Pancreas (tissue), 10 donors: ENCODE measurements at regions not wholly inside any gene's neighbourhood (a gene's known extent, or its start where the extent isn't known, plus 50 kb on each side); places are given as distances from the start of the nearest gene placed in this dataset.

Experiments
- ATAC-seq, 4 donors: fragments of 200-7000 bp; cut with Tn5 transposase; one replicate each; pipeline versions ENCODE4 v1.8.0 to v1.9.1; 2020; ENCODE audit warnings: mild to moderate bottlenecking in 4 of 4, moderate library complexity in 4 of 4
- DNase-seq, 6 donors: peaks; one replicate each; pipeline ENCODE4 v3.0.0-alpha.2; 2020
- FAIRE-seq: peaks from 2 replicates; lab custom pipeline; 2012; peaks lifted over from hg19 to GRCh38; lab: Jason Lieb, UNC
- H3K27ac ChIP-seq, 4 donors: fragments of 200-600 bp; sonication (generic); 1 replicate in 3 of 4; 2 replicates in 1 of 4; pipeline versions ENCODE4 v1.5.0 to v1.8.0; 2020
- H3K27me3 ChIP-seq, 4 donors: fragments of 200-600 bp; one replicate each; pipeline ENCODE4 v1.8.0; 2021
- H3K36me3 ChIP-seq, 3 donors: fragments of 200-600 bp; sonication (generic) in 1 of 3; one replicate each; pipeline versions ENCODE4 v1.5.0 to v1.8.0; 2020 to 2021
- H3K4me1 ChIP-seq, 3 donors: fragments of 200-600 bp; one replicate each; pipeline ENCODE4 v1.8.0; 2021
- H3K4me3 ChIP-seq, 4 donors: fragments of 200-600 bp; sonication (generic) in 2 of 4; one replicate each; pipeline versions ENCODE4 v1.5.0 to v1.8.0; 2020 to 2021
- H3K9me3 ChIP-seq, 4 donors: fragments of 200-600 bp; one replicate each; pipeline ENCODE4 v1.8.0; 2021
- WGBS, 2 donors: extraction: QIAGEN DNeasy Blood & Tissue Kit; methylation state at CpG; one replicate each; pipeline ENCODE4 v1.1.7; 2013; 5-methylcytosine and 5-hydroxymethylcytosine counted together
- intact Hi-C, 3 donors: fragments of 100-400 bp; cut with DNase I; formaldehyde crosslinking; loops; one replicate each; pipeline versions ENCODE4 v1.11.1 to v1.14.2; 2022
- TF ChIP-seq, protein P1 (sequence below), 4 donors: fragments of 200-600 bp; sonication (generic) in 3 of 4; IDR thresholded peaks; one replicate each; pipeline versions ENCODE4 v1.5.0 to v1.8.0; 2021; ENCODE audit warnings: antibody characterized with exemption in 4 of 4
- donor health status: healthy with polysubstance abuse.
- donor health status: DM: no; HTN: no; CAD: no; lungs with moderate emphysema.
- donor health status: DM: no; HTN: no; CAD: no.
- donor health status: control.
- donor health status: control.
- donor health status: Bipolar disorder and iron deficiency.
- donor health status: DM: yes; HTN: yes; CAD: no.
- donor health status: DM: no; HTN: no; CAD: no.
- donor health status: DM: no; HTN: no; CAD: no.
- donor health status: DM: yes; HTN: yes; CAD: no.

DNA sequence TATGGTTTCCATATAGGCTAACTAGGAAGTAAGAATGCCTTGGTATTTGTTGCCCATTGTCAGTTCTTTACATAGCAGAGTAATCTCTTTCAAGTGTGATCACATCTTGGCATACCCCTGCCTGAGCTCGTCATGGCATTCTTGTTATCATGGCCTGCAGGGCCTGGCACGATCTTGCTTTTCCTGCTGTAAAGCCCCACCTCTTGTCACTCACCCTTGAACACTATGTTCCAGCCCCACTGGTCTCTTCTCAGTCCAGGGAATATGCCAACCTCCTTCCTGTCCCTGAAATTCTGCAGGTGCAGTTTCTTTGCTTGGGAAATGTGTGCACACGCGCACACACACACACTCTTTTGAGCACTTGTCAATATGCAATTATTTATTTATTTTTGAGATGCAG is 250.2 kb upstream of the DMRT1 start:
- FAIRE-seq, result peak; percentile 87
- peaks cover 25 to 33% (median 29%) of the 10 kb centered on the region in 3 donors for H3K4me1 ChIP-seq
- H3K27ac ChIP-seq, result peak overlapping the region; percentile 23 to 61 (median 48)
- ATAC-seq, result peak; percentile 94 to 97 (median 96)
- TF ChIP-seq, protein P1, sequence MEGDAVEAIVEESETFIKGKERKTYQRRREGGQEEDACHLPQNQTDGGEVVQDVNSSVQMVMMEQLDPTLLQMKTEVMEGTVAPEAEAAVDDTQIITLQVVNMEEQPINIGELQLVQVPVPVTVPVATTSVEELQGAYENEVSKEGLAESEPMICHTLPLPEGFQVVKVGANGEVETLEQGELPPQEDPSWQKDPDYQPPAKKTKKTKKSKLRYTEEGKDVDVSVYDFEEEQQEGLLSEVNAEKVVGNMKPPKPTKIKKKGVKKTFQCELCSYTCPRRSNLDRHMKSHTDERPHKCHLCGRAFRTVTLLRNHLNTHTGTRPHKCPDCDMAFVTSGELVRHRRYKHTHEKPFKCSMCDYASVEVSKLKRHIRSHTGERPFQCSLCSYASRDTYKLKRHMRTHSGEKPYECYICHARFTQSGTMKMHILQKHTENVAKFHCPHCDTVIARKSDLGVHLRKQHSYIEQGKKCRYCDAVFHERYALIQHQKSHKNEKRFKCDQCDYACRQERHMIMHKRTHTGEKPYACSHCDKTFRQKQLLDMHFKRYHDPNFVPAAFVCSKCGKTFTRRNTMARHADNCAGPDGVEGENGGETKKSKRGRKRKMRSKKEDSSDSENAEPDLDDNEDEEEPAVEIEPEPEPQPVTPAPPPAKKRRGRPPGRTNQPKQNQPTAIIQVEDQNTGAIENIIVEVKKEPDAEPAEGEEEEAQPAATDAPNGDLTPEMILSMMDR (IDR thresholded peaks at IDR 0.05), result no peak
- H3K4me3 ChIP-seq, result peak overlapping the region in 1 of 4 donors; percentile 5
- H3K27me3 ChIP-seq, result no peaks in the 10 kb centered on the region
- WGBS, 2 donors, result 17 to 20% methylated on average over 4 of the region's 4 CpGs
- intact Hi-C loops, result no loop called here
- H3K36me3 ChIP-seq, result no peaks in the 10 kb centered on the region
- peak; percentile 64 to 90 (median 88) for DNase-seq
- H3K9me3 ChIP-seq, result peaks cover 0 to 6% (median 0%) of the 10 kb centered on the region in 4 donors

DNA sequence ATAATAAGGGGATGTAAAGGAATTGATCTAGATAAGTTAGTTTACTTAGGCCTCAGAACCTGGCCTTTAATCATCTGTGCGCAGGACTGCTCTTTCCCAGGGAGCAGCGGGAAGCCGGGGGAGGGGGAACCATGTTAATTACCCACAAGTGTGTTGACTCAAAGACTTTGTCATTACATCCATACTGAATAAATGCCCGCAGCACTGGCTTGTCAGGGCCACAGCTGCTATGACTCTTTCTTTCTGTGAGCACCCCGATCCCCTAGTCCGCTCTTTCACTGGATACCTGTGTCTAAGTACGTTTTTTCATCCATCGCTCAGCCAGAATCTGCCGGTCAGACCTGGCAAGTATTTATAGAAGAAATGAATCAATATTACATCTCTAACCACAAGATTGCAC is 249.3 kb upstream of the DMRT1 start:
- Histone ChIP-seq H3K27ac (peak overlapping the region in 3 of 4 donors; percentile 23 to 61 (median 48)), H3K4me3 (no peak overlapping the region), H3K4me1 (peaks cover 25 to 33% (median 29%) of the 10 kb centered on the region in 3 donors), H3K36me3 (no peaks in the 10 kb centered on the region), H3K27me3 (no peaks in the 10 kb centered on the region), H3K9me3 (peaks cover 0 to 6% (median 0%) of the 10 kb centered on the region in 4 donors)
- peak; percentile 61 to 75 (median 74) for ATAC-seq
- no peak for FAIRE-seq
- WGBS, 2 donors, result 49 to 53% methylated on average over 9 of the region's 9 CpGs
- TF ChIP-seq, protein P1 (IDR thresholded peaks at IDR 0.05), result no peak
- DNase-seq, result peak in 5 of 6 donors; percentile 73 to 79 (median 74)
- intact Hi-C loops, result no loop called here

DNA sequence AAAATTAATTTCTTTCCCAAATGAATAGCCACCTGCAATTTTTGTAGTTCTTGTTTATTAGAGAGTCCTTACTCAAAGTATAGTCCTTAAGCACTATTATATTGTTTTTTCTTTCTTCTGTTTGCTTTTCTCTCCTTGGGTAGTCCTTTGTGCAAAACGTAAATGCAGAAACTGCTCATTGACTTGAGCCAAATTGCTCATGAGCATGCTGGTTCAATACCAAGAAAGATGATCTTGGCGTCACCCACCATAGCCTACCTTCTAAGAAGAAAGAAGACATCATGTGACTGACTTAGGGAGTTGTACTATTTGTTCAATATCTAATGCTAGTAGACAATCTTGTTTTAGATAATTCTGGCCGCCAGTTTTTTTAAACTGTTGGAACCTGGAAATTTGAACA is 248.8 kb upstream of the DMRT1 start:
- 86 to 93% methylated on average over 3 of the region's 3 CpGs for WGBS, 2 donors
- ATAC-seq, result no peak
- no peaks in the 10 kb centered on the region for H3K27me3 ChIP-seq
- H3K9me3 ChIP-seq, result peaks cover 0 to 6% (median 0%) of the 10 kb centered on the region in 4 donors
- H3K4me3 ChIP-seq, result no peak overlapping the region
- H3K36me3 ChIP-seq, result no peaks in the 10 kb centered on the region
- peaks cover 25 to 33% (median 29%) of the 10 kb centered on the region in 3 donors for H3K4me1 ChIP-seq
- no peak for FAIRE-seq
- intact Hi-C loops, result no loop called here
- DNase-seq, result no peak
- H3K27ac ChIP-seq, result peak overlapping the region in 1 of 4 donors; percentile 61
- TF ChIP-seq, protein P1 (IDR thresholded peaks at IDR 0.05), result no peak

DNA sequence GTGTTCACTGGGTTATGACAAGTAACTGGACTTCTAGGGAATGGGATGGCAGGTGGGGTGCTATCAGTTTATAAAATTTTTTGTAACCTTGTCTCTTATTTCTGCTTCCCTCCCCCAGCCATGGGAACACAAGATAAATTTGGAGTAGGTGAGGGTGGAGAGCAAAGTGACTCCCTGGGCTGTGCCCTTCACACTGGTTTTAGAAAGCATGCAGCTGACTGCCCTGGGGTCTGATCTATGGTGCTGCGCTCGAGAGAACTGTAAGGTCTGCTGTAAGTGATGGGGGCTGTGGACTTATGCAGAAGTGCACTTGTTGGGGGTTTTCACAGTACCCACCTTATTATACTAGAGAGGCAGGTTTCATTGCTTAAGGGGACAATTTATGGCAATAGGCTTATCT is 247.7 kb upstream of the DMRT1 start:
- intact Hi-C loops, result no loop called here
- DNase-seq (no peak), FAIRE-seq (no peak), ATAC-seq (no peak)
- Histone ChIP-seq H3K9me3 (peaks cover 0 to 6% (median 0%) of the 10 kb centered on the region in 4 donors), H3K36me3 (no peaks in the 10 kb centered on the region), H3K4me3 (no peak overlapping the region), H3K4me1 (peaks cover 20 to 29% (median 27%) of the 10 kb centered on the region in 3 donors), H3K27me3 (no peaks in the 10 kb centered on the region), H3K27ac (no peak overlapping the region)
- WGBS, 2 donors, result 98% methylated on average over 2 of the region's 2 CpGs
- TF ChIP-seq, protein P1 (IDR thresholded peaks at IDR 0.05), result no peak

DNA sequence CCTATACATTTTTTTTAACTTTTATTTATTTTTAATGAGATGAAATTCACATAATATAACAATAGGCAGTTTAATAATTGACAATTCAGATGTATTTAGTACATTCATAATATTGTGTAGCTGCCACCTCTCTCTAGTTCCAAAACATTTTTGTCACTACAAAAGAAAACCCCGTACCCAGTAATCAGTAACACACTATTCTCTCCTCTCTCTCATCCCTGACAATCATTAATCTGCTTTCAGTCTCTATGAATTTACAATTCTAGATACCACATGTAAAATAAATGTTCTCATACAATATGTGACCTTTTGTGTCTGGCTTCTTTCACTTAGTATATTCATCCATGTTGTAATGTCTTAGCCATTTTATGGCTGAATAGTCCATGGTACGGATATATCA is 244.8 kb upstream of the DMRT1 start:
- no peak for ATAC-seq
- Histone ChIP-seq H3K4me3 (no peak overlapping the region), H3K36me3 (no peaks in the 10 kb centered on the region), H3K9me3 (peaks cover 0 to 6% (median 0%) of the 10 kb centered on the region in 4 donors), H3K4me1 (peaks cover 0 to 4% (median 2%) of the 10 kb centered on the region in 3 donors), H3K27me3 (no peaks in the 10 kb centered on the region), H3K27ac (no peak overlapping the region)
- TF ChIP-seq, protein P1 (IDR thresholded peaks at IDR 0.05), result no peak
- no peak for FAIRE-seq
- 79 to 81% methylated on average over 2 of the region's 2 CpGs for WGBS, 2 donors
- no peak for DNase-seq
- intact Hi-C loops, result no loop called here
